ENCODE measurements at regions not wholly inside any gene's neighbourhood (a gene's known extent, or its start where the extent isn't known, plus 50 kb on each side); places are given as distances from the start of the nearest gene placed in this dataset.

- TF ChIP-seq POLR2A (IDR thresholded peaks at IDR 0.05) (no peak), CTCF (IDR thresholded peaks at IDR 0.05 in 4 of 5, conservative IDR thresholded peaks at IDR 0.05 in 1 of 5) (no peak)
- no peak for DNase-seq
- Histone ChIP-seq H3K27me3 (no peaks in the 10 kb centered on the region), H3K9me3 (no peaks in the 10 kb centered on the region), H3K4me1 (no peaks in the 10 kb centered on the region), H3K36me3 (no peaks in the 10 kb centered on the region), H3K4me3 (no peak overlapping the region), H3K27ac (no peak overlapping the region)
- intact Hi-C loops (cut with DNase I; ENCODE audit: low total_unique reads) (no loop called here), in situ Hi-C loops (cut with MboI; ENCODE audit: low sequenced_read_pairs in 4 of 4) (no loop called here)
- ATAC-seq, result no peak
Measured at GRCh38 chr5:33160871-33161270, 279.9 kb upstream of the TARS1 start.

DNA sequence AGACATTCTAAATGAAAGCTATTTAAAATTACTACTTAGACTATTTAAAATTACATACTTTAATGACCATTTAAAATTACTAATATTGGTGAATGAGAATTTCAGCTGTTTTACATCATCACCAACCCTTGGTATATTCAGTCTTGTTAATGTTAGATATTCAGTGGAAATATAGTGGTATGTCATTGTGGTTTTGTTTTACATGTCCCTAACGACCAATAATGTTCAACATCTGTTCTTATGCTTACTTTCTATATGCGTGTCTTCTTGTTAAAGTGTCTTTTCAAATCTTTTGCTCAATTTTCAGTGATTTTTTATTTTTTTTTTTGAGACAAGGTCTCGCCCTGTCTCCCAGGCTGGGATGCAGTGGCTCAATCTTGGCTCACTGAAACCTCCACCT, 279.3 kb upstream of the TARS1 start:
- in situ Hi-C loops (cut with MboI; ENCODE audit: low sequenced_read_pairs in 4 of 4) (no loop called here), intact Hi-C loops (cut with DNase I; ENCODE audit: low total_unique reads) (no loop called here)
- no peak for ATAC-seq
- no peaks in the 10 kb centered on the region for H3K4me1 ChIP-seq
- no peaks in the 10 kb centered on the region for H3K27me3 ChIP-seq
- no peaks in the 10 kb centered on the region for H3K36me3 ChIP-seq
- no peak overlapping the region for H3K27ac ChIP-seq
- no peak for TF ChIP-seq POLR2A (IDR thresholded peaks at IDR 0.05)
- no peak for TF ChIP-seq CTCF (IDR thresholded peaks at IDR 0.05 in 4 of 5, conservative IDR thresholded peaks at IDR 0.05 in 1 of 5)
- H3K4me3 ChIP-seq, result no peak overlapping the region
- no peaks in the 10 kb centered on the region for H3K9me3 ChIP-seq
- no peak for DNase-seq

DNA sequence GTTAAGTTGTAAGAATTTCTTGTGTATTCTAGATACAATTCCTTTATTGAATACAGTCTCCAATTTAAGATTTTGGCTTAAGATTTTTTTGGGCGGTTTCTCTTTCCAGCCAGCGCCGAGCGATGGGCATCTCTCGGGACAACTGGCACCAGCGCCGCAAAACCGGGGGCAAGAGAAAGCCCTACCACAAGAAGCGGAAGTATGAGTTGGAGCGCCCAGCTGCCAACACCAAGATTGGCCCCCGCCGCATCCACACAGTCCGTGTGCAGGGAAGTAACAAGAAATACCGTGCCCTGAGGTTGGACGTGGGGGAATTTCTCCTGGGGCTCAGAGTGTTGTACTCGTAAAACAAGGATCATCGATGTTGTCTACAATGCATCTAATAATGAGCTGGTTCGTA, 278.7 kb upstream of the TARS1 start:
- no peak for DNase-seq
- in situ Hi-C loops (cut with MboI; ENCODE audit: low sequenced_read_pairs in 4 of 4), result no loop called here
- no peaks in the 10 kb centered on the region for H3K36me3 ChIP-seq

DNA sequence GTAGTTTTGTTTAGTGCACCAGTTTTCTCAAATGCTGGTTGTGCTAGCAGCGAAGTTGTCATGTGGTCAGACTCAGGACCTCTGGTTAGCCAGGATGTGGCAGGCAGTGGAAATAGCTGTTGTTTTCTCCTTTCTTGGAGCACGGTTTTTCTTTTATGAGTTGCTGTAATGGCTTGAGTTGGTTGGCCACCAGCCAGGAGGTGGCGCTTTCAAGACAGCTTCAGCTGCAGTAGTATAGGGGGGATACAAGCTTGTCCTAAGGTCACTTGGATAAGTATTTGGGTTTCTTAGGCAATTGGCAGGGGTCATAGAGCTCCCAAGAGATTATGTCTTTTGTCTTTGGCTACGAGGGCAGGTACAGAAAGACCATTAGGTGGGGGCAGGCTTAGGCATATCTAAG, 274.2 kb upstream of the TARS1 start:
- in situ Hi-C loops (cut with MboI; ENCODE audit: low sequenced_read_pairs in 4 of 4), result no loop called here
- TF ChIP-seq CTCF (IDR thresholded peaks at IDR 0.05 in 4 of 5, conservative IDR thresholded peaks at IDR 0.05 in 1 of 5) (no peak), POLR2A (IDR thresholded peaks at IDR 0.05) (no peak)
- DNase-seq (no peak), ATAC-seq (no peak)
- Histone ChIP-seq H3K9me3 (peaks cover 0 to 5% (median 0%) of the 10 kb centered on the region in 3 donors), H3K36me3 (no peaks in the 10 kb centered on the region), H3K27me3 (no peaks in the 10 kb centered on the region), H3K4me3 (no peak overlapping the region), H3K27ac (no peak overlapping the region), H3K4me1 (no peaks in the 10 kb centered on the region)
- intact Hi-C loops (cut with DNase I; ENCODE audit: low total_unique reads), result no loop called here

More for the DNA sequence above, 278.7 kb upstream of the TARS1 start:
- TF ChIP-seq CTCF (IDR thresholded peaks at IDR 0.05 in 4 of 5, conservative IDR thresholded peaks at IDR 0.05 in 1 of 5) (no peak), POLR2A (IDR thresholded peaks at IDR 0.05) (no peak)
- intact Hi-C loops (cut with DNase I; ENCODE audit: low total_unique reads), result no loop called here
- Histone ChIP-seq H3K27me3 (no peaks in the 10 kb centered on the region), H3K9me3 (no peaks in the 10 kb centered on the region), H3K4me3 (no peak overlapping the region), H3K4me1 (no peaks in the 10 kb centered on the region), H3K27ac (no peak overlapping the region)
- ATAC-seq, result no peak

GRCh38 chr5:33166948-33167347, 273.8 kb upstream of the TARS1 start:
- TF ChIP-seq POLR2A (IDR thresholded peaks at IDR 0.05), result no peak
- TF ChIP-seq CTCF (IDR thresholded peaks at IDR 0.05 in 4 of 5, conservative IDR thresholded peaks at IDR 0.05 in 1 of 5), result no peak
- H3K36me3 ChIP-seq, result no peaks in the 10 kb centered on the region
- intact Hi-C loops (cut with DNase I; ENCODE audit: low total_unique reads), result no loop called here
- no peak for DNase-seq
- in situ Hi-C loops (cut with MboI; ENCODE audit: low sequenced_read_pairs in 4 of 4), result no loop called here
- no peak overlapping the region for H3K27ac ChIP-seq
- peaks cover 0 to 5% (median 0%) of the 10 kb centered on the region in 3 donors for H3K9me3 ChIP-seq
- no peaks in the 10 kb centered on the region for H3K4me1 ChIP-seq
- no peak overlapping the region for H3K4me3 ChIP-seq
- no peak for ATAC-seq
- no peaks in the 10 kb centered on the region for H3K27me3 ChIP-seq
